H1 (cell line): ENCODE measurements at regions not wholly inside any gene's neighbourhood (a gene's known extent, or its start where the extent isn't known, plus 50 kb on each side); places are given as distances from the start of the nearest gene placed in this dataset.

ENCODE experiments used
- CTCF ChIA-PET: fragments of 300-600 bp; sonication (Branson Sonifier 250); formaldehyde crosslinking; loops from one replicate; lab custom pipeline; 2021; ENCODE audit not compliant: partially characterized antibody; lab: Charles Lee
- POLR2A ChIA-PET: fragments of 300-600 bp; sonication (Branson Sonifier 250); formaldehyde crosslinking; loops from one replicate; lab custom pipeline; 2021; ENCODE audit warnings: inconsistent platforms; ENCODE audit not compliant: partially characterized antibody; lab: Charles Lee
- DNase-seq, 2 experiments: peaks; one replicate each; pipeline versions ENCODE4 v3.0.0 to v3.0.0-alpha.2; 2010 to 2022; ENCODE audit warnings: low spot score in 2 of 2, low read depth in 1 of 2, mixed read lengths in 1 of 2
- FAIRE-seq: peaks from 2 replicates; lab custom pipeline; 2011; peaks lifted over from hg19 to GRCh38; lab: Jason Lieb, UNC
- H2AFZ ChIP-seq: 2 replicates; pipeline ENCODE4 v1.8.1; 2012; ENCODE audit warnings: low read length, inconsistent platforms
- H2AK5ac ChIP-seq: 2 replicates; pipeline ENCODE4 v1.6.1; 2013; ENCODE audit warnings: low read depth, low read length
- H2BK120ac ChIP-seq: replicated peaks from 2 replicates; pipeline ENCODE3; 2013; ENCODE audit warnings: low read depth, low read length, inconsistent platforms
- H2BK12ac ChIP-seq: 2 replicates; pipeline ENCODE4 v1.6.1; 2013; ENCODE audit warnings: low read depth, low read length
- H2BK15ac ChIP-seq: 2 replicates; pipeline ENCODE4 v1.6.1; 2013; ENCODE audit warnings: low read length
- H2BK20ac ChIP-seq: 2 replicates; pipeline ENCODE4 v1.6.1; 2013; ENCODE audit warnings: low read length
- H2BK5ac ChIP-seq: 2 replicates; pipeline ENCODE4 v1.6.1; 2013; ENCODE audit warnings: low read depth, low read length
- H3K14ac ChIP-seq: 2 replicates; pipeline ENCODE4 v1.6.1; 2013; ENCODE audit warnings: inconsistent platforms; ENCODE audit not compliant: insufficient read length
- H3K18ac ChIP-seq: 2 replicates; pipeline ENCODE4 v1.6.1; 2013; ENCODE audit warnings: low read length; ENCODE audit errors: extremely low read depth
- H3K23ac ChIP-seq: 2 replicates; pipeline ENCODE4 v1.6.1; 2013; ENCODE audit warnings: inconsistent platforms; ENCODE audit not compliant: insufficient read length
- H3K23me2 ChIP-seq: 2 replicates; pipeline ENCODE4 v1.6.1; 2013; ENCODE audit warnings: low read depth, low read length
- H3K27ac ChIP-seq: 2 replicates; pipeline ENCODE4 v1.6.1; 2011; ENCODE audit warnings: low read depth, low read length, inconsistent platforms
- H3K27me3 ChIP-seq, 4 experiments: replicated peaks in 1 of 4; 1 replicate in 1 of 4; 2 replicates in 3 of 4; pipeline versions ENCODE4 v1.6.1 to v1.8.1; 2011 to 2013; ENCODE audit warnings: low read length in 3 of 4, mild to moderate bottlenecking in 3 of 4, inconsistent platforms in 2 of 4, mixed read lengths in 2 of 4, moderate library complexity in 1 of 4; ENCODE audit not compliant: control insufficient read depth in 3 of 4, insufficient read depth in 3 of 4; ENCODE audit errors: extremely low read depth in 1 of 4
- H3K36me3 ChIP-seq, 4 experiments: 2 replicates each; pipeline versions ENCODE4 v1.6.1 to v1.8.1; 2011 to 2013; ENCODE audit warnings: mild to moderate bottlenecking in 4 of 4, low read length in 3 of 4, moderate library complexity in 2 of 4, control low read depth in 1 of 4, inconsistent platforms in 1 of 4; ENCODE audit not compliant: insufficient read depth in 4 of 4, control insufficient read depth in 2 of 4
- H3K4ac ChIP-seq: replicated peaks from 2 replicates; pipeline ENCODE3; 2013; ENCODE audit warnings: low read length, low read depth, mixed read lengths, inconsistent platforms; ENCODE audit not compliant: insufficient read length
- H3K4me1 ChIP-seq, 4 experiments: replicated peaks in 1 of 4; 1 replicate in 1 of 4; 2 replicates in 3 of 4; pipeline versions ENCODE4 v1.6.1 to v1.8.1; 2011 to 2013; ENCODE audit warnings: low read length in 3 of 4, inconsistent platforms in 2 of 4, mixed read lengths in 1 of 4; ENCODE audit not compliant: insufficient read depth in 4 of 4, control insufficient read depth in 3 of 4
- H3K4me2 ChIP-seq, 2 experiments: 2 replicates each; pipeline versions ENCODE4 v1.6.1 to v1.8.1; 2011 to 2013; ENCODE audit warnings: low read depth in 2 of 2, low read length in 2 of 2, control low read depth in 1 of 2, inconsistent platforms in 1 of 2, mild to moderate bottlenecking in 1 of 2; ENCODE audit not compliant: insufficient read depth in 1 of 2
- H3K4me3 ChIP-seq, 4 experiments: fragments of 200-600, 300-600 bp in 1 of 4; sonication (generic), shearing (Covaris generic), sonication (Bioruptor Twin) in 1 of 4; 2 replicates each; pipeline versions ENCODE4 v1.5.1 to v1.8.1; 2011 to 2016; ENCODE audit warnings: low read length in 4 of 4, low read depth in 3 of 4, control low read depth in 2 of 4, inconsistent platforms in 2 of 4, mild to moderate bottlenecking in 2 of 4, mixed read lengths in 1 of 4, moderate library complexity in 1 of 4; ENCODE audit not compliant: insufficient read depth in 2 of 4; ENCODE audit errors: extremely low read depth in 1 of 4
- H3K56ac ChIP-seq: replicated peaks from 2 replicates; pipeline ENCODE3; 2013; ENCODE audit warnings: low read depth, mild to moderate bottlenecking, mixed read lengths, low read length, inconsistent platforms; ENCODE audit not compliant: insufficient read length
- H3K79me1 ChIP-seq: 2 replicates; pipeline ENCODE4 v1.6.1; 2013; ENCODE audit warnings: low read depth, low read length, control low read depth
- H3K79me2 ChIP-seq, 2 experiments: 2 replicates each; pipeline versions ENCODE4 v1.6.1 to v1.8.1; 2012 to 2013; ENCODE audit warnings: low read length in 2 of 2, mild to moderate bottlenecking in 2 of 2, inconsistent platforms in 1 of 2; ENCODE audit not compliant: insufficient read depth in 2 of 2, control insufficient read depth in 1 of 2
- H3K9ac ChIP-seq, 4 experiments: replicated peaks in 1 of 4; 1 replicate in 1 of 4; 2 replicates in 3 of 4; pipeline versions ENCODE4 v1.6.1 to v1.8.1; 2011 to 2013; ENCODE audit warnings: low read depth in 3 of 4, low read length in 3 of 4, control low read depth in 2 of 4, mild to moderate bottlenecking in 2 of 4, moderate library complexity in 2 of 4, inconsistent platforms in 1 of 4; ENCODE audit errors: extremely low read depth in 1 of 4
- H3K9me3 ChIP-seq, 2 experiments: 2 replicates each; pipeline versions ENCODE4 v1.6.1 to v1.8.1; 2012 to 2013; ENCODE audit warnings: mild to moderate bottlenecking in 2 of 2, moderate library complexity in 2 of 2, control low read depth in 1 of 2, inconsistent platforms in 1 of 2, low read depth in 1 of 2, low read length in 1 of 2, mixed read lengths in 1 of 2; ENCODE audit not compliant: insufficient read depth in 2 of 2
- H4K20me1 ChIP-seq, 2 experiments: replicated peaks in 1 of 2; 2 replicates each; pipeline versions ENCODE3 to v1.8.1; 2011 to 2013; ENCODE audit warnings: inconsistent platforms in 2 of 2, low read length in 2 of 2, mild to moderate bottlenecking in 1 of 2; ENCODE audit not compliant: insufficient read depth in 2 of 2, control insufficient read depth in 1 of 2
- H4K5ac ChIP-seq: 2 replicates; pipeline ENCODE4 v1.6.1; 2013; ENCODE audit warnings: low read length, low read depth, mixed read lengths, inconsistent platforms; ENCODE audit not compliant: insufficient read length
- H4K8ac ChIP-seq: 2 replicates; pipeline ENCODE4 v1.8.0; 2013; ENCODE audit warnings: mild to moderate bottlenecking, moderate library complexity, low read length, inconsistent platforms; ENCODE audit not compliant: insufficient read depth; ENCODE audit errors: extremely low read depth
- H4K91ac ChIP-seq: replicated peaks from 2 replicates; pipeline ENCODE3; 2013; ENCODE audit warnings: low read length, mixed read lengths, inconsistent platforms; ENCODE audit not compliant: insufficient read length
- SIX5 ChIP-seq: IDR thresholded peaks from 2 replicates; pipeline ENCODE4 v1.6.1; 2011; ENCODE audit warnings: mild to moderate bottlenecking, low read depth, low read length
- WGBS, 2 experiments: shearing (Covaris generic) in 1 of 2; methylation state at CpG; one replicate each; pipeline versions ENCODE4 v1.1.6 to v1.1.7; 2013 to 2015; ENCODE audit warnings: low lambda C conversion rate in 2 of 2, mixed read lengths in 2 of 2, inconsistent platforms in 1 of 2, low coverage in 1 of 2, missing lambda C conversion rate in 1 of 2; ENCODE audit not compliant: insufficient replicate concordance in 2 of 2, insufficient coverage in 1 of 2, insufficient read length in 1 of 2; ENCODE audit errors: extremely low coverage in 1 of 2, missing lambda C conversion rate in 1 of 2; 5-methylcytosine and 5-hydroxymethylcytosine counted together

GRCh38 chr3:167160781-167161180, 219.3 kb downstream of the ZBBX start:
- FAIRE-seq: no peak
- WGBS, 2 experiments: 100% methylated on average over 1 of the region's 1 CpG; no CpG with 5 or more reads in 1 of the 2 experiments

More at GRCh38 chr3:167160781-167161180, 219.3 kb downstream of the ZBBX start:
- Histone ChIP-seq H4K5ac (no peak overlapping the region), H2AFZ (no peak overlapping the region), H3K36me3 (no peaks in the 10 kb centered on the region), H2BK20ac (no peak overlapping the region), H3K4me1 (no peaks in the 10 kb centered on the region; a peak in 1 of 7 replicates), H4K8ac (no peak overlapping the region), H3K56ac (no peak overlapping the region), H3K9ac (no peak overlapping the region), H3K9me3 (peaks cover 5 to 13% of the 10 kb centered on the region in 2 experiments; a peak in 3 of 4 replicates), H3K18ac (no peak overlapping the region), H3K79me1 (no peaks in the 10 kb centered on the region), H2BK15ac (no peak overlapping the region), H3K4ac (no peak overlapping the region), H3K23me2 (no peaks in the 10 kb centered on the region), H2AK5ac (no peak overlapping the region), H2BK12ac (no peak overlapping the region), H2BK120ac (no peak overlapping the region), H3K27me3 (no peaks in the 10 kb centered on the region), H4K91ac (no peak overlapping the region), H3K79me2 (no peaks in the 10 kb centered on the region), H3K4me2 (no peak overlapping the region), H3K14ac (no peak overlapping the region), H3K27ac (no peak overlapping the region), H3K4me3 (no peak overlapping the region), H3K23ac (no peak overlapping the region), H4K20me1 (no peaks in the 10 kb centered on the region), H2BK5ac (no peak overlapping the region)
- ChIA-PET CTCF (no interaction called here), POLR2A (no interaction called here)
- no peak for TF ChIP-seq SIX5
- DNase-seq: no peak
